ENCODE measurements at regions not wholly inside any gene's neighbourhood (a gene's known extent, or its start where the extent isn't known, plus 50 kb on each side); places are given as distances from the start of the nearest gene placed in this dataset.

DNA sequence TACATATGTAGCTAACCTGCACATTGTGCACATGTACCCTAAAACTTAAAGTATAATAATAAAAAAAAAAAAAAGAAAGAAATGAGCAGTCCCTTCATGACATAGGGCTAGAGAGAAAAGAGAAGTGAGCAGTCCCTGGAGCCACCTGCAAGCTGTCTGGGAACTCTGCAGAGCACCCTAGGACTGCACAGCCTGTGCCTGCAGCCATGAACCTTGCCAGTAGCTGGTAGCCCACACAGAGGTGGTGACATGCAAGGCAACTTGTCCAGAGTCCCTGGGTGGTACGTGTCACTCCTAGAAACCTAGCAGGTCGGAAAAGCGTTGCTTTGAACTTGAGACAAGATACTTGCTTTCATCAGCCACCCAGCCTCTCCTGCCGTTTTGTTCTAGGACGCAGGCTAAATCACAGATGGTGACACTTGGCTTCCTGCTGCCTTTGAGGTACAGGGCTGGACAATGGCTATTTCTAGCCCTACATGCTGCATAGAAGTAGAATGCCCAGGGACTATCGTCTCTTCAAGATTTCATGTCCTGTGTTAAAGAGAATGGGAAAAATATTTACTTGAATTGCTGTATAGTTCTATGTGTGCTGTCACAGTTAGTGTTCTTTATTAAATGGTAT, 260.9 kb downstream of the LTN1 start:
- no peak for TF ChIP-seq EZH2 (IDR thresholded peaks at IDR 0.05)
- TF ChIP-seq, protein P1, sequence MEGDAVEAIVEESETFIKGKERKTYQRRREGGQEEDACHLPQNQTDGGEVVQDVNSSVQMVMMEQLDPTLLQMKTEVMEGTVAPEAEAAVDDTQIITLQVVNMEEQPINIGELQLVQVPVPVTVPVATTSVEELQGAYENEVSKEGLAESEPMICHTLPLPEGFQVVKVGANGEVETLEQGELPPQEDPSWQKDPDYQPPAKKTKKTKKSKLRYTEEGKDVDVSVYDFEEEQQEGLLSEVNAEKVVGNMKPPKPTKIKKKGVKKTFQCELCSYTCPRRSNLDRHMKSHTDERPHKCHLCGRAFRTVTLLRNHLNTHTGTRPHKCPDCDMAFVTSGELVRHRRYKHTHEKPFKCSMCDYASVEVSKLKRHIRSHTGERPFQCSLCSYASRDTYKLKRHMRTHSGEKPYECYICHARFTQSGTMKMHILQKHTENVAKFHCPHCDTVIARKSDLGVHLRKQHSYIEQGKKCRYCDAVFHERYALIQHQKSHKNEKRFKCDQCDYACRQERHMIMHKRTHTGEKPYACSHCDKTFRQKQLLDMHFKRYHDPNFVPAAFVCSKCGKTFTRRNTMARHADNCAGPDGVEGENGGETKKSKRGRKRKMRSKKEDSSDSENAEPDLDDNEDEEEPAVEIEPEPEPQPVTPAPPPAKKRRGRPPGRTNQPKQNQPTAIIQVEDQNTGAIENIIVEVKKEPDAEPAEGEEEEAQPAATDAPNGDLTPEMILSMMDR (IDR thresholded peaks at IDR 0.05): no peak
- no peak for TF ChIP-seq EZH2phosphoT487 (IDR thresholded peaks at IDR 0.05)
